GM21381 (cell line): ENCODE measurements at regions not wholly inside any gene's neighbourhood (a gene's known extent, or its start where the extent isn't known, plus 50 kb on each side); places are given as distances from the start of the nearest gene placed in this dataset.

Source experiments
- ATAC-seq: cut with Tn5 transposase; IDR thresholded peaks from one replicate; pipeline ENCODE4 v1.9.1; 2021; ENCODE audit warnings: mild to moderate bottlenecking, moderate library complexity; ENCODE audit not compliant: unreplicated experiment

DNA sequence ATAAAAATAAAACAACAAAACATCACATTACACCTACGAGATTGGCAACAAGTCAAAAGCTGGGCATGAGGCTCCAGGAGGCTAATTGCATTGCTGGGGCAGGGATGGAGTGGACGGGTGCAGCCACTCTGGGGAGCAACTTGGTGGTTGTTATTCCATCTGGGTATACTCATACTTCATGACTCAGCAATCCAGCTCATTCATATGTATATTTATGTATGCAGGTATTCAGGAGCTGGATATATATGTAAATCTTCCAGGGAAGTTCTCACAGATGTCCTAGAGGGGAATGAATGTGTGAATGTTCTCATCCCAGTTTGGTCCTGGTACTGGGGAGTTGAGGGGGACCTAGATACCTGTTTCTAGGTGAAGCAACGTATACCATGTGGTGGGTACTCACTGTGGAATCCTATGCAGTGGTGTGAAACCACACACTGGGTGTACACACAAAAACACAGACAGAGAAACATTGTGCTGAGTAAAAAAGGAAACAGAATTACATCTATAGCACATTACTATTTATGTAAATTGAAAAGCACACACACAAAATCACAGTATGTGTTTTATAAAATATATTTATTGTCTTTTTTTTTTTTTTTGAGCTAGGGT lies 79.7 kb upstream of the RAB4A start:
- ATAC-seq: no peak

GRCh38 chr1:229192031-229192430 lies 78.9 kb upstream of the RAB4A start:
- no peak for ATAC-seq

GRCh38 chr1:229192853-229193252 lies 78.1 kb upstream of the RAB4A start:
- ATAC-seq: no peak

DNA sequence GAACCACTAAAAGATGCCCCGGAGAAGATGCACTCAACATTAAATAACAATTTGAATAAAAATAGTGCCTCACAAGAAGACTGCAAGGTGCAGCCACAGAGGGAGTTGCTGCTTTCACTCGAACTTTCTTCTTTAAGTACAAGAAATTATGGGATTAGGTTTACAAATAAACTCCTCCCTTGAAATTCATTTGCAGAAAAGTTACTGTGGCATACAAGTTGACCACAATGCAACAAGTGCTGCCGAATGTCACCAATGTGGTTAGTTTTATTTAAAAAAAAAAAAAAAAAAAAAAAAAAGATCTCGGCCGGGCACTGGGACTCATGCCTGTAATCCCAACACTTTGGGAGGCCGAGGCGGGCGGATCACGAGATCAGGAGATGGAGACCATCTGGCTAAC lies 76.8 kb upstream of the RAB4A start:
- no peak for ATAC-seq

- no peak for ATAC-seq
Measured at GRCh38 chr1:229195246-229195645, 75.7 kb upstream of the RAB4A start.

- ATAC-seq: no peak
Measured at GRCh38 chr1:229196404-229197264, 74.3 kb upstream of the RAB4A start.

DNA sequence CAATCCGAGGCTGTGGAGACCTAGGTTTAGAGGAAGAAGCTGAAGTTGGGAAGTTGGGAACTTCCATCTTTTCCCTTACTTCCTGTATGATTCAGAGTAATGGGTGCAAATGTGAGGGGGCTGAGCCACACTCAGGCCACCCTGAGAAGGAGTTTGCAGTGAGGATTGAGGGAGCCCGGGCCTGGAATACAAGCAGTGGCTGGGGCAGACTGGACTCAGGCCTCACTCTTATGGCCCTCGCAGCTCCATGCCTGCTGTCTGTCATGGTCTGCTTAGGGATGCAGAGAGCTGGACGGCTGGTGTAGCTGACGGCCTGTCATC lies 73.7 kb upstream of the RAB4A start:
- ATAC-seq: no peak

- peak; percentile 66 for ATAC-seq
Measured at GRCh38 chr1:229199261-229200243, 71.4 kb upstream of the RAB4A start.

- no peak for ATAC-seq
Measured at GRCh38 chr1:229203030-229203751, 67.7 kb upstream of the RAB4A start.

- ATAC-seq: no peak
Measured at GRCh38 chr1:229203991-229204632, 66.8 kb upstream of the RAB4A start.

- ATAC-seq: no peak
Measured at GRCh38 chr1:229204921-229205777, 65.8 kb upstream of the RAB4A start.

DNA sequence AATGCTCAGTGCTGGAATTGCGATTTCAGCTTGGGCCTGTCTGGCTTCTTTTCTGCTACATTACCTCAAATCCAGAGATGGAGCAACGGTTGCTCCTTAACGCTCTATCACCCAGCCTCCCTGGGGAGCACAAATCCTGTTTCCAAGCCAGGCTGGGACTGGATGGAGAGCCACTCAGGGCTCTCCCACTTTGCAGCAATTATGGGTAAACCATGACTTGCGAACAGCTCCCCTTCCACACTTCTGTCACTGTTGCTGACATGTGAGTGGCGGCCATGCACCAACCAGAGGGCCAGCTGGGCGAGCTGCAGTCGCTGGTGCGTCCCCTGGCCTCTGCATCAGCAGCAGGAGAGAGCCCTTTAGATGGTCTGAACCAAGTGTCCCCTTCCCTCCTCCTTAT lies 65.1 kb upstream of the RAB4A start:
- ATAC-seq: no peak

DNA sequence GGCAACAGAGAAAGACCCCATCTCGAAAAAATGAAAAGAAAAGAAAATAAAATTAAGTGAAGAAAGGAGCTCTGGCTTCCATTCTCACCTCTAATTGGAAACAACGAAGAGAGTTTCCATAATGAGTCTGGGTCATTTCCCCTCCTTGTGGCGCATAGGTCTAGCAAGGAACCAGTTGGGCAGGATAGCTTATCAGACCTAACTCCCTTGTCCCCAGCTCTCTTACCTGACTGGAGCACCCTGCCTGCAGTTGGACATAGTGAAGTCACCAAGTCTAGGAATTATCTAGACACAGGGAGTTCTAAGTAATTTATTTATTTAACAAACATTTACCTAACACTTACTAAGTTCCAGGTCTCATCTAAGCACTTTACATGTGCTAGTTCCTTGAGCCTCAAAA lies 63.0 kb upstream of the RAB4A start:
- no peak for ATAC-seq

DNA sequence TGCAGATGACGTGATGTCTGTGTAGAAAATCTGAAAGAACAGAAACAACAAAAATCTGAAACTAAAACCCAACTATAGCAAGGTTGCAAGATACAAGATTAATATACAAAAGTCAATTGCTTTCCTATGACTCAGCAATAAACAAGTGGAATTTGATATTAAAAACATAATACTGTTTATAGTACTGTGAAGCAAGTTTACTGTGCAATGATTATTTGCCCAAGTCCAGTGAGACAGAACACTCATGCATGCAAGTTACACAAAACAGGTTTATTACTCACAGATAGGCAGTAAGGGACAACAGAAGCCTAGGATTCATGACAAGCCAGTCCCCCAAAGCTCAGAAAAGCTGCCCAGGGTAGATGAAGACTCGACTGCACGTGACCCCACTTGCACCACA lies 62.4 kb upstream of the RAB4A start:
- no peak for ATAC-seq

DNA sequence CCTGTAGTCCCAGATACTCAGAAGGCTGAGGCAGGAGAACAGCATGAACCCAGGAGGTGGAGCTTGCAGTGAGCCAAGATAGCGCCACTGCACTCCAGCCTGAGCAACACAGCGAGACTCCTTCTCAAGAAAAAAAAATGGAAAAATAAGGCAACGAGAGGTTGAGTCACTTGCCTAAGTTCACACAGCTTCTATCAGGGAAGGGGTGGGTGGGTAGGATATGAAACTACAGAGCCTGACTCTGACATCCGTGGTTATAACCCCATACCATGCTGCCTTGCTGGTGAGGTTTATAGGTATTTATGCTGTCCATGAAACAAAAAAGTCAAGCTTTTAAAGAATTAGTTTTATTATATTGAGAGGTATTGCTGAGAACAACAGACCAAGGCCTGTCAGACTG lies 61.5 kb upstream of the RAB4A start:
- ATAC-seq: no peak

DNA sequence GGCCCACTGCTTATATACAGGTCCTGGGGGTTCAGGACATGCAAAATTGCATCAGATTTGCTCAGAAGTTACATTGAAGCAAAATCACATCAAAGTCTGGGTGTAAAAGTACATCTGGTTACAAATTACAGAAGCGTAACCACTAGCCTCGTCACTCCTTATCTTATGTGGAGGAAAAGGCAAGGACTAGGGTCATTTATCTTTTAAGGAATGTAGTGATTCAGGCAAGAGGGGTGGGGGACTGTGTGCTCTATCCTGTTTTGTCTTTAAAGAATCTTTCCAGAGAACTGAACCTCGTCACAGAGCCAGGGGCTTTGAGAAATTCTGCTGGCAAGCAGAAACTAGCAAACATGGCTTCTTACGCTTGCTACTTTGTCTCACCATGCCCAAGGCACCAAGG lies 61.1 kb upstream of the RAB4A start:
- ATAC-seq: no peak

DNA sequence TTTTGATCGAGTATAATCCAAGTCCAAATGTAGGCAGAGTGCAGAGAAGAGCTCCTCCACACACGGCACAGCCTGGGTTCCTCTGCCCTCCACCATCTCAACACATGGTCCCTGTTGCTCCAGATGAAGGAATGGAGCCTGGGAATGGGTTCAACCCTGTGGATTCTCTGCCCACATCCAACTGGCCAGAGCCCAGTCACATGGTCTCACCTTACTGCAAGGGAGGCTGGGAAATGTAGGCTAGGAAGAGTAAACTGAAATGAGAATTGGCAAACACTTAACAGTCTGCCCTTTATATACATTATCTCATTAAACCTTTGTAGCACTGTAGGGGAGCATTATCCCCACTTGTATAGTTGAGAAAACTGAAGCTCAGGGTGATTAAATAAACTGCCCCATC lies 60.1 kb upstream of the RAB4A start:
- ATAC-seq: no peak

GRCh38 chr1:229213797-229214196 lies 57.1 kb upstream of the RAB4A start:
- ATAC-seq: no peak

DNA sequence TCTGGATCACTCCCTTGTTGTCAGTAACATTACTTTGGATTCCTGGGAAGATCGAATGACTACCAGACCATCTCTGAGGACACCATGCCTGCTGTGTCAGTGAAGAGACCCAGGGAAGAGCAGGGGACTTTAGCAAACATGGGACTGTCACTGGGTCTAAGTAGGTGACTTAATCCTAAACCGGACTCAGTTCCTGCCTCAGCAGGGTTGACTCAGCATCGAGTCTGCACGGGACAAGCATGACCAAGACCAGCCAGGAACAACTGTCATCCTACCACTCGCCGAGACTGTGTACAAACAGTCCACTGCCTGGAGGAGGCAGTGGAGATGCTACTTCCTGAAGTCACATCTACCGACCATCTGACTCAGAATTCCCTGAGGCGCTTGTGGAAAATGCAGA lies 53.2 kb upstream of the RAB4A start:
- ATAC-seq: no peak
